Activated B cell treated with CpG ODN at 0.5 μM for 24 hours (primary cell): ENCODE measurements at regions not wholly inside any gene's neighbourhood (a gene's known extent, or its start where the extent isn't known, plus 50 kb on each side); places are given as distances from the start of the nearest gene placed in this dataset.

Source experiments
- ATAC-seq: fragments of 200-7000 bp; cut with Tn5 transposase; one replicate; pipeline ENCODE4 v1.10.0; 2021; ENCODE audit warnings: low read depth, mild to moderate bottlenecking, moderate library complexity
- CTCF ChIA-PET: fragments of 350-600 bp; sonication (Branson Sonifier 250); formaldehyde crosslinking; loops from one replicate; lab custom pipeline; 2021; ENCODE audit warnings: antibody characterized with exemption; lab: Charles Lee
- POLR2A ChIA-PET: fragments of 350-600 bp; sonication (Branson Sonifier 250); formaldehyde crosslinking; loops from one replicate; lab custom pipeline; 2021; ENCODE audit warnings: antibody characterized with exemption; lab: Charles Lee
- DNase-seq: peaks from one replicate; pipeline ENCODE4 v3.0.0; 2022
- H3K27ac Mint-ChIP-seq: one replicate; pipeline ENCODE4 v1.8.0; 2020; ENCODE audit warnings: mixed read lengths
- H3K27me3 Mint-ChIP-seq: one replicate; pipeline ENCODE4 v1.8.0; 2021; ENCODE audit warnings: mixed read lengths
- H3K36me3 Mint-ChIP-seq: one replicate; pipeline ENCODE4 v1.8.0; 2021; ENCODE audit warnings: low read depth, mixed read lengths
- H3K4me1 Mint-ChIP-seq: one replicate; pipeline ENCODE4 v1.8.0; 2021; ENCODE audit warnings: mixed read lengths
- H3K4me3 Mint-ChIP-seq: one replicate; pipeline ENCODE4 v1.8.0; 2020; ENCODE audit warnings: mild to moderate bottlenecking, mixed read lengths
- H3K9me3 Mint-ChIP-seq: one replicate; pipeline ENCODE4 v1.8.0; 2020; ENCODE audit warnings: mixed read lengths
- intact Hi-C: fragments of 100-400 bp; cut with micrococcal nuclease; formaldehyde crosslinking; loops from one replicate; pipeline ENCODE4 v1.15.1; 2024
- TF ChIP-seq, protein P1 (sequence below): fragments of 200-600 bp; IDR thresholded peaks from one replicate; pipeline ENCODE4 v1.8.0; 2022; ENCODE audit warnings: antibody characterized with exemption, mild to moderate bottlenecking

DNA sequence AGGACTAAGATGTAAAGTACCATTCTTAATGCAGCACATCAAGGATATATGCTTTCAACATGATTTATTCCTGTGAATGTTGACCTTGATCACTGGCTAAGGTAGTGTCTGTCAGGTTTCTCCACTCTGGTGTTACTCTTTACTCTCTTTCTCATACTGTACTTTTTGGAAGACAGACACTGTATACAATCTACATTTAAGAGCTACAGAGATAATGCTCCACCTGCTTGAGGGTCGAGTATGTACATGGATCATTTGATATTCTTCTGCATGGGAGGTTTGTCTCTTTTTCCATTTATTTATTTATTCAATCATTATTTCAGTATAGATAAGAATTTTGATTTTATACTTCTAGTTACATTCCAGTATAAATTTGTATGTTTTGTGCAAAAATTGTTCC is 199.5 kb upstream of the RGPD4 start:
- Mint-ChIP-seq H3K9me3 (peaks cover 13% of the 10 kb centered on the region), H3K36me3 (no peaks in the 10 kb centered on the region), H3K27ac (no peak overlapping the region), H3K4me1 (no peaks in the 10 kb centered on the region), H3K27me3 (no peaks in the 10 kb centered on the region), H3K4me3 (no peak overlapping the region)
- POLR2A ChIA-PET = no interaction called here
- CTCF ChIA-PET = no interaction called here
- ATAC-seq (no peak), DNase-seq (no peak)
- intact Hi-C loops = no loop called here
- TF ChIP-seq, protein P1, sequence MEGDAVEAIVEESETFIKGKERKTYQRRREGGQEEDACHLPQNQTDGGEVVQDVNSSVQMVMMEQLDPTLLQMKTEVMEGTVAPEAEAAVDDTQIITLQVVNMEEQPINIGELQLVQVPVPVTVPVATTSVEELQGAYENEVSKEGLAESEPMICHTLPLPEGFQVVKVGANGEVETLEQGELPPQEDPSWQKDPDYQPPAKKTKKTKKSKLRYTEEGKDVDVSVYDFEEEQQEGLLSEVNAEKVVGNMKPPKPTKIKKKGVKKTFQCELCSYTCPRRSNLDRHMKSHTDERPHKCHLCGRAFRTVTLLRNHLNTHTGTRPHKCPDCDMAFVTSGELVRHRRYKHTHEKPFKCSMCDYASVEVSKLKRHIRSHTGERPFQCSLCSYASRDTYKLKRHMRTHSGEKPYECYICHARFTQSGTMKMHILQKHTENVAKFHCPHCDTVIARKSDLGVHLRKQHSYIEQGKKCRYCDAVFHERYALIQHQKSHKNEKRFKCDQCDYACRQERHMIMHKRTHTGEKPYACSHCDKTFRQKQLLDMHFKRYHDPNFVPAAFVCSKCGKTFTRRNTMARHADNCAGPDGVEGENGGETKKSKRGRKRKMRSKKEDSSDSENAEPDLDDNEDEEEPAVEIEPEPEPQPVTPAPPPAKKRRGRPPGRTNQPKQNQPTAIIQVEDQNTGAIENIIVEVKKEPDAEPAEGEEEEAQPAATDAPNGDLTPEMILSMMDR = no peak

DNA sequence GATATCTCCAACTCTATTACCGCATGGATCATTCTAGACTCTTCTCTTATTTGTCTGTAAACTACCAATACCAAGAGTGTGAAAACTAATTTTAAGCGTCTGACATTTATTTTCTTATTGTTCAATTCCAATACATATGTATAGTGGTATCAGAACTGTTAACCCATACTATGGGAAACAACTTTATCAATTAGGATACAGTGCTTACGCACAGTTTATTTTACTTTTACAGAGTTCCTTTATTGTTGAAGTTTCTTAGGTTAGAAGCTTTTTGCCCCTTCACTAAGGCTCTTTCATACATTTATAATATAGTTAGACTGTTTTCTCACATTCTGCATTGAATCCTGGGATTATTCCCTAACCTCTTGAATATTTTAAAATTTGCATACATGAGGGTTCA is 198.8 kb upstream of the RGPD4 start:
- no peaks in the 10 kb centered on the region for H3K27me3 Mint-ChIP-seq
- CTCF ChIA-PET = no interaction called here
- ATAC-seq (no peak), DNase-seq (no peak)
- TF ChIP-seq, protein P1 = no peak
- intact Hi-C loops = no loop called here
- POLR2A ChIA-PET = no interaction called here
- H3K36me3 Mint-ChIP-seq = no peaks in the 10 kb centered on the region
- H3K4me1 Mint-ChIP-seq = no peaks in the 10 kb centered on the region
- H3K27ac Mint-ChIP-seq = no peak overlapping the region
- H3K9me3 Mint-ChIP-seq = peaks cover 16% of the 10 kb centered on the region
- H3K4me3 Mint-ChIP-seq = no peak overlapping the region

DNA sequence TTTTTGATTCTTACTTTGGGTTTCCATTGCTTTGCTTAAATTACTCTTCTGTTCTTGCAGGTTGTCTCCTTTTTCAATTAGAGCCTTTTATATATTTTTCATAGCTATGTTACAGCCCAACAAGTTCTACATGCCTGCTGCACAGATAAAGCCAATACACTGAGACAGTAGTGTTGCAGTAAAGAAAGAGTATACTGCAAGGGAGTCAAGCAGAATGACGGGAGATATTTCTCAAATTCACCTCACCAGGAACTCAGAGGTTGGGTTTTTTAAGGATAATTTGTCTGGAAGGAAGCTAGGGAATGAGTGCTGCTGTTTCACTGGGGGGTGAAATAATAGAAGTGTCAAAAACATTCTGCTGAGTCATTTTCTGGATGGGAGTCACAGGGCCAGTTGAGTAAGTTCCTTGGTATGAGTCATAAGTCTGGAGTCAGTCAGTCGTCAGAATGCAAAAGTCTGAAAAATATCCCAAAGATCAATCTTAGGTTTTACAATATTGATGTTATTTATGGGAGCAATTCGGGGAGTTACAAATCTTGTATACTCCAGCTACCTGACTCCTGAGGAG is 193.0 kb upstream of the RGPD4 start:
- Mint-ChIP-seq H3K36me3 (no peaks in the 10 kb centered on the region), H3K27me3 (no peaks in the 10 kb centered on the region), H3K4me3 (no peak overlapping the region), H3K4me1 (no peaks in the 10 kb centered on the region), H3K9me3 (peaks cover 16% of the 10 kb centered on the region), H3K27ac (no peak overlapping the region)
- DNase-seq (no peak), ATAC-seq (no peak)
- ChIA-PET CTCF (no interaction called here), POLR2A (no interaction called here)
- TF ChIP-seq, protein P1 = no peak
- intact Hi-C loops = no loop called here

- intact Hi-C loops = no loop called here
- Mint-ChIP-seq H3K4me1 (no peaks in the 10 kb centered on the region), H3K27ac (no peak overlapping the region), H3K4me3 (no peak overlapping the region), H3K27me3 (no peaks in the 10 kb centered on the region), H3K36me3 (no peaks in the 10 kb centered on the region), H3K9me3 (peaks cover 16% of the 10 kb centered on the region)
- no peak for ATAC-seq
- TF ChIP-seq, protein P1 = no peak
- CTCF ChIA-PET = no interaction called here
- no peak for DNase-seq
- POLR2A ChIA-PET = no interaction called here
These were observed 192.5 kb upstream of the RGPD4 start for GRCh38 chr2:107634172-107634571.

DNA sequence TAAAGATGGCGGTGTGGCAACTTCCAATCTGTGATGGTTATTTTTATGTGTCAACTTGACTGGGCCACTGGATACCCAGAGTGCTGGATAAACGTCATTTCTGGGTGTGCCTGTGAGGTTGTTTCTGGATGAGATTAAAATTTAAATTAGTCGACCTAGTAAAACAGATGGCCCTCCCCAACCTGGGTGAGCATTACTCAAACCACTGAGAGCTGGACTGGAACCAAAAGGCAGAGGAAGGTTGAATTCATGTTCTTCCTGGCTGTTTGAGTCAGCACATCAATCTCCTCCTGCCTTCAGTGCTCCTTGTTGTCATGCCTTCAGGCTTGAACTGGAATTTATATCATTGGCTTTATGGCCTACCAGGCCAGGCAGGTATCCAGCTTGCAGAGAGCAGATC is 190.8 kb upstream of the RGPD4 start:
- Mint-ChIP-seq H3K4me3 (no peak overlapping the region), H3K4me1 (no peaks in the 10 kb centered on the region), H3K27ac (no peak overlapping the region), H3K27me3 (no peaks in the 10 kb centered on the region), H3K36me3 (no peaks in the 10 kb centered on the region), H3K9me3 (peaks cover 14% of the 10 kb centered on the region)
- intact Hi-C loops = no loop called here
- ATAC-seq (no peak), DNase-seq (no peak)
- TF ChIP-seq, protein P1 = no peak
- CTCF ChIA-PET = no interaction called here
- POLR2A ChIA-PET = no interaction called here
